GM18909 (cell line): ENCODE measurements at regions not wholly inside any gene's neighbourhood (a gene's known extent, or its start where the extent isn't known, plus 50 kb on each side); places are given as distances from the start of the nearest gene placed in this dataset.
A peak's percentile ranks its signal among the peaks of the same experiment; 100 is the strongest.

ENCODE experiments used
- ATAC-seq: cut with Tn5 transposase; IDR thresholded peaks from one replicate; pipeline ENCODE4 v1.9.1; 2021; ENCODE audit warnings: mild to moderate bottlenecking; ENCODE audit not compliant: unreplicated experiment, poor library complexity

- no peak for ATAC-seq
Measured at GRCh38 chr18:2303517-2304238, 267.6 kb downstream of the METTL4 start.

GRCh38 chr18:2304378-2305175, 266.7 kb downstream of the METTL4 start:
- ATAC-seq = no peak

GRCh38 chr18:2306606-2307005, 264.7 kb downstream of the METTL4 start:
- no peak for ATAC-seq

GRCh38 chr18:2310886-2311285, 260.4 kb downstream of the METTL4 start:
- ATAC-seq = no peak

- ATAC-seq = peak; percentile 84
Measured at GRCh38 chr18:2312440-2312839, 258.9 kb downstream of the METTL4 start.

- no peak for ATAC-seq
Measured at GRCh38 chr18:2313332-2313731, 258.0 kb downstream of the METTL4 start.

GRCh38 chr18:2316082-2316750, 255.1 kb downstream of the METTL4 start:
- no peak for ATAC-seq

GRCh38 chr18:2316751-2317696, 254.3 kb downstream of the METTL4 start:
- ATAC-seq = no peak

- no peak for ATAC-seq
Measured at GRCh38 chr18:2324459-2324858, 246.8 kb downstream of the METTL4 start.

- no peak for ATAC-seq
Measured at GRCh38 chr18:2325308-2325849, 245.9 kb downstream of the METTL4 start.

- no peak for ATAC-seq
Measured at GRCh38 chr18:2325933-2326332, 245.4 kb downstream of the METTL4 start.

- no peak for ATAC-seq
Measured at GRCh38 chr18:2326999-2327398, 244.3 kb downstream of the METTL4 start.

GRCh38 chr18:2330764-2331163, 240.5 kb downstream of the METTL4 start:
- ATAC-seq = no peak

GRCh38 chr18:2331491-2331890, 239.8 kb downstream of the METTL4 start:
- ATAC-seq = no peak

GRCh38 chr18:2336690-2337392, 234.5 kb downstream of the METTL4 start:
- ATAC-seq = no peak

- ATAC-seq = peak; percentile 97
Measured at GRCh38 chr18:2337552-2338141, 233.7 kb downstream of the METTL4 start.

GRCh38 chr18:2338601-2339000, 232.7 kb downstream of the METTL4 start:
- no peak for ATAC-seq

- no peak for ATAC-seq
Measured at GRCh38 chr18:2340335-2340734, 231.0 kb downstream of the METTL4 start.

- no peak for ATAC-seq
Measured at GRCh38 chr18:2348003-2348402, 223.3 kb downstream of the METTL4 start.
